ENCODE measurements at regions not wholly inside any gene's neighbourhood (a gene's known extent, or its start where the extent isn't known, plus 50 kb on each side); places are given as distances from the start of the nearest gene placed in this dataset.
"Not testable (repeated sequence)": the region's sequence is repeated elsewhere in the genome, so short reads cannot be mapped to it uniquely, and the experiment has no call there.

DNA sequence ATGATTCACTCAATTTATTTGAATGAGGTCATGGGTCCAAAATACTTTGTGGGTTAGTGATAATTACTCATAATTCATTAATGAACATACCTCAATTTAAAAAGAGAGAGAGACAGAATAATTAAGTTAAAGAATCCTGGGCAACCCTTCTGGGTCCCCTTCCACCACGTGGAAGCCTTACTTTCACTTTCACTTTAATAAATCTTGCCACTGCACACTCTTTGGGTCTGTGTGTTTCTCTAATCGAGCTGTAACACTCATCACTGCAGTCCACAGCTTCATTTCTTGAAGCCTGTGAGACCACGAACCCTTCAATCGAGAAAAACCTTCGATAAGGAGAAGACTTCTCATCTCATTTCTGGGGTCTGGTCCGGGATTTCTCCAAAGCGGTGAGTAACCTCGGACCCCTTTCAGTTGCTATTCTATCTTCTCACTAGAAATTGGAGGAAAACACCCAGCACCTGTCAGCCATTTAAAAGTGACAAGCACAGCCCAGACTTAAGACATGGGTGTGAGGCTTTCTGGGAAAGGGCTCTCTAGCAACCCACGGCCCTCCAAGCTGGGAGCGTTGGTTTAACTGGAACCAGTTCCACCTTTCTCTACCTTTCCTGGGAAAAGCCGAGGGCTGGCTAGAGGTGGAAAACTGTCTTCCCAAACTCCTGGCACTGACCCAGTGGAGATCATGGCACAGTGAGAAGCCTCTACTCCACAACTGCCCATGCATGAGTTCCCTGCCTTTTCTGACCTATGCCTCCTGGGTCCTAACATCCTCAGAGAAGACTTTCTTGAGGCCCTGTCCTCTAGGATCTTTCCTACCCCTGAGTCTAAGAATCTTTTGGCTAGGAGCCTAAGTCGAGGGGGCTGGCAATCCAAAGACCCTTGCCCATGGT is 148.8 kb upstream of the ATF7IP start:
- no peaks in the 10 kb centered on the region for H3K27me3 ChIP-seq (ENCODE audit: control insufficient read depth, extremely low read depth, insufficient read depth, low read length)
- H3K4me1 ChIP-seq (ENCODE audit: control insufficient read depth, extremely low read depth, insufficient read depth, low read length): peaks cover 13% of the 10 kb centered on the region
- H2AFZ ChIP-seq (ENCODE audit: control insufficient read depth, low read length): peak overlapping the region; percentile 54
- DNase-seq (ENCODE audit: low read depth, low spot score): no peak
- H3K36me3 ChIP-seq (ENCODE audit: control insufficient read depth in 2 of 2, extremely low read depth in 1 of 2, insufficient read depth in 2 of 2, low read length in 2 of 2): no peaks in the 10 kb centered on the region
- peaks cover 2% of the 10 kb centered on the region for H3K9me3 ChIP-seq (ENCODE audit: control insufficient read depth, low read depth, low read length)
- no peaks in the 10 kb centered on the region for H3K9me1 ChIP-seq (ENCODE audit: control insufficient read depth, extremely low read depth, insufficient read depth, low read length)
- H3K4me3 ChIP-seq (ENCODE audit: control insufficient read depth in 2 of 3, extremely low read depth in 1 of 3, insufficient read depth in 2 of 3, low read depth in 1 of 3, low read length in 3 of 3): no peak overlapping the region
- dilution Hi-C loops (cut with MboI; ENCODE audit: extremely low pct_ligation_motif_present, low sequenced_read_pairs): no loop called here
- peak overlapping the region; percentile 60 for H3K4me2 ChIP-seq (ENCODE audit: control insufficient read depth, extremely low read depth, insufficient read depth, low read depth, low read length)
- no peak overlapping the region for H3K9ac ChIP-seq (ENCODE audit: control insufficient read depth, extremely low read depth, insufficient read depth, low read length)
- TF ChIP-seq CTCF (optimal IDR thresholded peaks at IDR 0.05 in 1 of 3, IDR thresholded peaks at IDR 0.05 in 1 of 3, conservative IDR thresholded peaks at IDR 0.05 in 1 of 3; ENCODE audit: extremely low read depth in 1 of 3, insufficient read depth in 2 of 3, low read length in 3 of 3): no peak
- H4K20me1 ChIP-seq (ENCODE audit: control insufficient read depth, extremely low read depth, insufficient read depth, low read length): no peaks in the 10 kb centered on the region
- H3K79me2 ChIP-seq (ENCODE audit: control insufficient read depth, insufficient read depth, low read length): no peaks in the 10 kb centered on the region
- no peak overlapping the region for H3K27ac ChIP-seq (ENCODE audit: control insufficient read depth, insufficient read depth, low read length)
- FAIRE-seq: no peak

GRCh38 chr12:14219156-14219555 is 146.3 kb upstream of the ATF7IP start:
- TF ChIP-seq CTCF (optimal IDR thresholded peaks at IDR 0.05 in 1 of 3, IDR thresholded peaks at IDR 0.05 in 1 of 3, conservative IDR thresholded peaks at IDR 0.05 in 1 of 3; ENCODE audit: extremely low read depth in 1 of 3, insufficient read depth in 2 of 3, low read length in 3 of 3) (no peak), EZH2 (IDR thresholded peaks at IDR 0.05; ENCODE audit: low read length) (no peak)
- H4K20me1 ChIP-seq (ENCODE audit: control insufficient read depth, extremely low read depth, insufficient read depth, low read length): no peaks in the 10 kb centered on the region
- H3K27ac ChIP-seq (ENCODE audit: control insufficient read depth, insufficient read depth, low read length): no peak overlapping the region
- H3K36me3 ChIP-seq (ENCODE audit: control insufficient read depth in 2 of 2, extremely low read depth in 1 of 2, insufficient read depth in 2 of 2, low read length in 2 of 2): no peaks in the 10 kb centered on the region
- dilution Hi-C loops (cut with MboI; ENCODE audit: extremely low pct_ligation_motif_present, low sequenced_read_pairs): no loop called here
- H3K4me3 ChIP-seq (ENCODE audit: control insufficient read depth in 2 of 3, extremely low read depth in 1 of 3, insufficient read depth in 2 of 3, low read depth in 1 of 3, low read length in 3 of 3): no peak overlapping the region
- no peak overlapping the region for H3K9ac ChIP-seq (ENCODE audit: control insufficient read depth, extremely low read depth, insufficient read depth, low read length)
- H3K27me3 ChIP-seq (ENCODE audit: control insufficient read depth, extremely low read depth, insufficient read depth, low read length): no peaks in the 10 kb centered on the region
- no peaks in the 10 kb centered on the region for H3K9me1 ChIP-seq (ENCODE audit: control insufficient read depth, extremely low read depth, insufficient read depth, low read length)
- DNase-seq (ENCODE audit: low read depth, low spot score) (no peak), FAIRE-seq (no peak)
- H3K4me2 ChIP-seq (ENCODE audit: control insufficient read depth, extremely low read depth, insufficient read depth, low read depth, low read length): no peak overlapping the region
- no peak overlapping the region for H2AFZ ChIP-seq (ENCODE audit: control insufficient read depth, low read length)
- no peaks in the 10 kb centered on the region for H3K79me2 ChIP-seq (ENCODE audit: control insufficient read depth, insufficient read depth, low read length)
- H3K4me1 ChIP-seq (ENCODE audit: control insufficient read depth, extremely low read depth, insufficient read depth, low read length): peaks cover 8% of the 10 kb centered on the region
- peaks cover 2% of the 10 kb centered on the region for H3K9me3 ChIP-seq (ENCODE audit: control insufficient read depth, low read depth, low read length)

- H3K4me1 ChIP-seq (ENCODE audit: control insufficient read depth, extremely low read depth, insufficient read depth, low read length); H3K27me3 ChIP-seq (ENCODE audit: control insufficient read depth, extremely low read depth, insufficient read depth, low read length); H3K79me2 ChIP-seq (ENCODE audit: control insufficient read depth, insufficient read depth, low read length); H3K27ac ChIP-seq (ENCODE audit: control insufficient read depth, insufficient read depth, low read length); DNase-seq (ENCODE audit: low read depth, low spot score); H2AFZ ChIP-seq (ENCODE audit: control insufficient read depth, low read length); dilution Hi-C loops (cut with MboI; ENCODE audit: extremely low pct_ligation_motif_present, low sequenced_read_pairs); H3K9me1 ChIP-seq (ENCODE audit: control insufficient read depth, extremely low read depth, insufficient read depth, low read length); H3K9ac ChIP-seq (ENCODE audit: control insufficient read depth, extremely low read depth, insufficient read depth, low read length); H3K9me3 ChIP-seq (ENCODE audit: control insufficient read depth, low read depth, low read length); H3K36me3 ChIP-seq (ENCODE audit: control insufficient read depth in 2 of 2, extremely low read depth in 1 of 2, insufficient read depth in 2 of 2, low read length in 2 of 2); H3K4me2 ChIP-seq (ENCODE audit: control insufficient read depth, extremely low read depth, insufficient read depth, low read depth, low read length); H4K20me1 ChIP-seq (ENCODE audit: control insufficient read depth, extremely low read depth, insufficient read depth, low read length); H3K4me3 ChIP-seq (ENCODE audit: control insufficient read depth in 2 of 3, extremely low read depth in 1 of 3, insufficient read depth in 2 of 3, low read depth in 1 of 3, low read length in 3 of 3); FAIRE-seq: not testable (repeated sequence)
Measured at GRCh38 chr12:14219670-14220069, 145.8 kb upstream of the ATF7IP start.
